ENCODE measurements at regions not wholly inside any gene's neighbourhood (a gene's known extent, or its start where the extent isn't known, plus 50 kb on each side); places are given as distances from the start of the nearest gene placed in this dataset.

GRCh38 chr1:216788671-216789070, 65.4 kb upstream of the ESRRG start:
- DNase-seq: no peak
- Histone ChIP-seq H3K4me1 (peaks cover 0 to 13% (median 4%) of the 10 kb centered on the region in 4 donors), H3K4me3 (no peak overlapping the region), H3K27ac (no peak overlapping the region), H3K36me3 (no peaks in the 10 kb centered on the region), H3K9me3 (no peaks in the 10 kb centered on the region), H3K27me3 (no peaks in the 10 kb centered on the region)
- intact Hi-C loops (cut with DNase I; ENCODE audit: low total_unique reads): no loop called here
- TF ChIP-seq, protein P1, sequence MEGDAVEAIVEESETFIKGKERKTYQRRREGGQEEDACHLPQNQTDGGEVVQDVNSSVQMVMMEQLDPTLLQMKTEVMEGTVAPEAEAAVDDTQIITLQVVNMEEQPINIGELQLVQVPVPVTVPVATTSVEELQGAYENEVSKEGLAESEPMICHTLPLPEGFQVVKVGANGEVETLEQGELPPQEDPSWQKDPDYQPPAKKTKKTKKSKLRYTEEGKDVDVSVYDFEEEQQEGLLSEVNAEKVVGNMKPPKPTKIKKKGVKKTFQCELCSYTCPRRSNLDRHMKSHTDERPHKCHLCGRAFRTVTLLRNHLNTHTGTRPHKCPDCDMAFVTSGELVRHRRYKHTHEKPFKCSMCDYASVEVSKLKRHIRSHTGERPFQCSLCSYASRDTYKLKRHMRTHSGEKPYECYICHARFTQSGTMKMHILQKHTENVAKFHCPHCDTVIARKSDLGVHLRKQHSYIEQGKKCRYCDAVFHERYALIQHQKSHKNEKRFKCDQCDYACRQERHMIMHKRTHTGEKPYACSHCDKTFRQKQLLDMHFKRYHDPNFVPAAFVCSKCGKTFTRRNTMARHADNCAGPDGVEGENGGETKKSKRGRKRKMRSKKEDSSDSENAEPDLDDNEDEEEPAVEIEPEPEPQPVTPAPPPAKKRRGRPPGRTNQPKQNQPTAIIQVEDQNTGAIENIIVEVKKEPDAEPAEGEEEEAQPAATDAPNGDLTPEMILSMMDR (IDR thresholded peaks at IDR 0.05): no peak

GRCh38 chr1:216785737-216786136, 62.5 kb upstream of the ESRRG start:
- no peak overlapping the region for H3K27ac ChIP-seq

GRCh38 chr1:216785221-216785620, 62.0 kb upstream of the ESRRG start:
- intact Hi-C loops (cut with DNase I; ENCODE audit: low total_unique reads): no loop called here
- TF ChIP-seq, protein P1 (IDR thresholded peaks at IDR 0.05): no peak
- no peaks in the 10 kb centered on the region for H3K36me3 ChIP-seq
- no peak overlapping the region for H3K4me3 ChIP-seq
- no peaks in the 10 kb centered on the region for H3K9me3 ChIP-seq
- DNase-seq: no peak
- H3K4me1 ChIP-seq: peaks cover 0 to 13% (median 4%) of the 10 kb centered on the region in 4 donors
- no peaks in the 10 kb centered on the region for H3K27me3 ChIP-seq
- no peak overlapping the region for H3K27ac ChIP-seq

More at GRCh38 chr1:216785737-216786136, 62.5 kb upstream of the ESRRG start:
- H3K27me3 ChIP-seq: no peaks in the 10 kb centered on the region
- H3K4me1 ChIP-seq: peaks cover 0 to 13% (median 4%) of the 10 kb centered on the region in 4 donors
- no peaks in the 10 kb centered on the region for H3K36me3 ChIP-seq
- H3K9me3 ChIP-seq: no peaks in the 10 kb centered on the region
- TF ChIP-seq, protein P1 (IDR thresholded peaks at IDR 0.05): no peak
- DNase-seq: no peak
- H3K4me3 ChIP-seq: no peak overlapping the region
- intact Hi-C loops (cut with DNase I; ENCODE audit: low total_unique reads): no loop called here

- intact Hi-C loops (cut with DNase I; ENCODE audit: low total_unique reads): no loop called here
Measured at GRCh38 chr1:216779686-216780085, 56.5 kb upstream of the ESRRG start.

DNA sequence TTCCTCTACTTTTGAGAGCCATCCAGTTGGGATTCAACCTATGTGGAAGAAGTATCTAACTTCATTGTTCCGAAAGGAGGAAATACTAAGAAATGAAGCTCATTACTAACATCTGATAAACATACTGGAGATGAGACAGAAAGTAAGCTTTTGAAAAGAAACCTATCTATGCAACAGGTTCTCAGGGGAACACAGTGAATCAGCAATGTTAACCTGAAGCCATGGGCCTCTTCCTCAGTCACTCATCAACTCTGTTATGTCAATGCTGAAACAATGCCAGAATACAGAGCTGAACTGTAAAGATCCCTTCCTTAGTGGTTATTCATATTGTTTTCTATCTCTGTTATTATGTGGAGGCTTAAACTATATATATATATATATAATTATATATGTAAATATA, 55.5 kb upstream of the ESRRG start:
- no peaks in the 10 kb centered on the region for H3K27me3 ChIP-seq
- intact Hi-C loops (cut with DNase I; ENCODE audit: low total_unique reads): no loop called here
- no peaks in the 10 kb centered on the region for H3K36me3 ChIP-seq
- H3K27ac ChIP-seq: no peak overlapping the region
- H3K4me3 ChIP-seq: no peak overlapping the region
- H3K4me1 ChIP-seq: no peaks in the 10 kb centered on the region
- no peaks in the 10 kb centered on the region for H3K9me3 ChIP-seq
- TF ChIP-seq, protein P1 (IDR thresholded peaks at IDR 0.05): no peak
- DNase-seq: no peak

More at GRCh38 chr1:216779686-216780085, 56.5 kb upstream of the ESRRG start:
- Histone ChIP-seq H3K9me3 (no peaks in the 10 kb centered on the region), H3K4me3 (no peak overlapping the region), H3K27ac (no peak overlapping the region), H3K36me3 (no peaks in the 10 kb centered on the region), H3K4me1 (no peaks in the 10 kb centered on the region), H3K27me3 (no peaks in the 10 kb centered on the region)
- no peak for DNase-seq
- TF ChIP-seq, protein P1 (IDR thresholded peaks at IDR 0.05): no peak

GRCh38 chr1:216777148-216777547, 53.9 kb upstream of the ESRRG start:
- Histone ChIP-seq H3K9me3 (no peaks in the 10 kb centered on the region), H3K4me3 (no peak overlapping the region), H3K27me3 (no peaks in the 10 kb centered on the region), H3K36me3 (no peaks in the 10 kb centered on the region), H3K4me1 (no peaks in the 10 kb centered on the region), H3K27ac (no peak overlapping the region)
- intact Hi-C loops (cut with DNase I; ENCODE audit: low total_unique reads): no loop called here
- TF ChIP-seq, protein P1 (IDR thresholded peaks at IDR 0.05): no peak
- no peak for DNase-seq
